OCI-LY7 (cell line): ENCODE measurements at regions not wholly inside any gene's neighbourhood (a gene's known extent, or its start where the extent isn't known, plus 50 kb on each side); places are given as distances from the start of the nearest gene placed in this dataset.

ENCODE experiments used
- BruUV-seq: library from RNA; stranded (reverse); fragments of 400-500 nt; replicated peaks from 2 replicates; lab custom pipeline; 2021; lab: Mats Ljungman, UMichigan
- CTCF ChIA-PET: fragments of 300-600 bp; sonication (Branson Sonifier 250); formaldehyde crosslinking; loops from one replicate; lab custom pipeline; 2022; ENCODE audit warnings: antibody characterized with exemption; ENCODE audit not compliant: unreplicated experiment; lab: Charles Lee
- POLR2A ChIA-PET: fragments of 300-600 bp; sonication (Branson Sonifier 250); formaldehyde crosslinking; loops from one replicate; lab custom pipeline; 2022; ENCODE audit warnings: antibody characterized with exemption; lab: Charles Lee
- DNase-seq: peaks from one replicate; pipeline ENCODE4 v3.0.0-alpha.2; 2015; ENCODE audit warnings: low spot score
- H2AFZ ChIP-seq: fragments of 200-600 bp; sonication (generic), shearing (Covaris generic); 2 replicates; pipeline ENCODE4 v1.6.1; 2014; ENCODE audit warnings: mild to moderate bottlenecking, antibody characterized with exemption, low read length, moderate library complexity
- H3K27ac ChIP-seq: fragments of 200-600 bp; sonication (generic); 2 replicates; pipeline ENCODE4 v1.5.1; 2014; ENCODE audit warnings: mixed run types, low read depth, mild to moderate bottlenecking, moderate library complexity, low read length, inconsistent platforms; ENCODE audit not compliant: poor library complexity, severe bottlenecking
- H3K36me3 ChIP-seq: fragments of 200-600 bp; sonication (generic); 2 replicates; pipeline ENCODE4 v1.6.1; 2014; ENCODE audit warnings: mild to moderate bottlenecking, antibody characterized with exemption, low read length, moderate library complexity, mixed read lengths; ENCODE audit not compliant: insufficient read depth
- H3K4me1 ChIP-seq: fragments of 200-600 bp; sonication (generic); 2 replicates; pipeline ENCODE4 v1.5.1; 2014; ENCODE audit warnings: mild to moderate bottlenecking, low read length; ENCODE audit not compliant: insufficient read depth, poor library complexity, severe bottlenecking
- H3K4me2 ChIP-seq: fragments of 200-600 bp; sonication (generic); 2 replicates; pipeline ENCODE4 v1.6.1; 2014; ENCODE audit warnings: mild to moderate bottlenecking, low read length
- H3K4me3 ChIP-seq: fragments of 200-600 bp; sonication (generic); 2 replicates; pipeline ENCODE4 v1.5.1; 2014; ENCODE audit warnings: mild to moderate bottlenecking, low read depth, low read length; ENCODE audit not compliant: poor library complexity, severe bottlenecking
- H3K79me2 ChIP-seq: fragments of 200-600 bp; sonication (generic); 2 replicates; pipeline ENCODE4 v1.6.1; 2016; ENCODE audit warnings: low read depth, mild to moderate bottlenecking, low read length, moderate library complexity, mixed read lengths; ENCODE audit not compliant: insufficient read depth
- H3K9me2 ChIP-seq: fragments of 200-600 bp; sonication (generic); 2 replicates; pipeline ENCODE4 v1.6.1; 2016; ENCODE audit warnings: mild to moderate bottlenecking, low read length, mixed read lengths; ENCODE audit not compliant: insufficient read depth
- H3K9me3 ChIP-seq: fragments of 200-600 bp; sonication (generic); 2 replicates; pipeline ENCODE4 v1.6.1; 2014; ENCODE audit warnings: mild to moderate bottlenecking, mixed run types, low read length, mixed read lengths
- H4K20me1 ChIP-seq: fragments of 200-600 bp; sonication (generic); 2 replicates; pipeline ENCODE4 v1.6.1; 2014; ENCODE audit warnings: mild to moderate bottlenecking, antibody characterized with exemption, low read length, moderate library complexity, mixed read lengths; ENCODE audit not compliant: insufficient read depth
- EZH2phosphoT487 ChIP-seq: fragments of 200-600 bp; sonication (generic); IDR thresholded peaks from 2 replicates; pipeline ENCODE4 v1.6.1; 2018; ENCODE audit warnings: low read depth, borderline replicate concordance, mild to moderate bottlenecking, mixed run types, antibody characterized with exemption, low read length, moderate library complexity, mixed read lengths
- intact Hi-C: fragments of 100-400 bp; cut with micrococcal nuclease; formaldehyde crosslinking; loops from one replicate; pipeline ENCODE4 v1.10.0; 2022; ENCODE audit not compliant: unreplicated experiment
- TF ChIP-seq, protein P1 (sequence below): fragments of 200-600 bp; sonication (generic); conservative IDR thresholded peaks from 2 replicates; pipeline ENCODE4 v1.5.1; 2014; ENCODE audit warnings: mild to moderate bottlenecking, antibody characterized with exemption, low read length, moderate library complexity, mixed read lengths

- BruUV-seq: no TSS peak
- no peaks in the 10 kb centered on the region for H4K20me1 ChIP-seq
- no peak overlapping the region for H3K4me3 ChIP-seq
- no peaks in the 10 kb centered on the region for H3K4me1 ChIP-seq
- no peak overlapping the region for H3K4me2 ChIP-seq
- H3K9me2 ChIP-seq: no peaks in the 10 kb centered on the region
- ChIA-PET POLR2A (no interaction called here), CTCF (no interaction called here)
- intact Hi-C loops: no loop called here
- TF ChIP-seq, protein P1, sequence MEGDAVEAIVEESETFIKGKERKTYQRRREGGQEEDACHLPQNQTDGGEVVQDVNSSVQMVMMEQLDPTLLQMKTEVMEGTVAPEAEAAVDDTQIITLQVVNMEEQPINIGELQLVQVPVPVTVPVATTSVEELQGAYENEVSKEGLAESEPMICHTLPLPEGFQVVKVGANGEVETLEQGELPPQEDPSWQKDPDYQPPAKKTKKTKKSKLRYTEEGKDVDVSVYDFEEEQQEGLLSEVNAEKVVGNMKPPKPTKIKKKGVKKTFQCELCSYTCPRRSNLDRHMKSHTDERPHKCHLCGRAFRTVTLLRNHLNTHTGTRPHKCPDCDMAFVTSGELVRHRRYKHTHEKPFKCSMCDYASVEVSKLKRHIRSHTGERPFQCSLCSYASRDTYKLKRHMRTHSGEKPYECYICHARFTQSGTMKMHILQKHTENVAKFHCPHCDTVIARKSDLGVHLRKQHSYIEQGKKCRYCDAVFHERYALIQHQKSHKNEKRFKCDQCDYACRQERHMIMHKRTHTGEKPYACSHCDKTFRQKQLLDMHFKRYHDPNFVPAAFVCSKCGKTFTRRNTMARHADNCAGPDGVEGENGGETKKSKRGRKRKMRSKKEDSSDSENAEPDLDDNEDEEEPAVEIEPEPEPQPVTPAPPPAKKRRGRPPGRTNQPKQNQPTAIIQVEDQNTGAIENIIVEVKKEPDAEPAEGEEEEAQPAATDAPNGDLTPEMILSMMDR: no peak
- no peak for TF ChIP-seq EZH2phosphoT487
- no peak overlapping the region for H3K27ac ChIP-seq
- H3K36me3 ChIP-seq: no peaks in the 10 kb centered on the region
- H2AFZ ChIP-seq: no peak overlapping the region
- no peaks in the 10 kb centered on the region for H3K79me2 ChIP-seq
- no peak for DNase-seq
- H3K9me3 ChIP-seq: no peaks in the 10 kb centered on the region
These were observed 953.4 kb downstream of the ZPLD1 start for GRCh38 chr3:103388214-103388613.

- intact Hi-C loops: no loop called here
- TF ChIP-seq, protein P1: no peak
- no peak for TF ChIP-seq EZH2phosphoT487
- no peaks in the 10 kb centered on the region for H3K79me2 ChIP-seq
- no TSS peak for BruUV-seq
- ChIA-PET POLR2A (interaction anchor here (0.9 kb wide), 1 partner anchor 15 kb away, joined by 3 read pairs; no protein-coding TSS in a partner anchor), CTCF (no interaction called here)
- no peak overlapping the region for H3K27ac ChIP-seq
- no peaks in the 10 kb centered on the region for H3K9me3 ChIP-seq
- H4K20me1 ChIP-seq: no peaks in the 10 kb centered on the region
- no peaks in the 10 kb centered on the region for H3K36me3 ChIP-seq
- DNase-seq: no peak
- H3K4me3 ChIP-seq: no peak overlapping the region
- no peaks in the 10 kb centered on the region for H3K4me1 ChIP-seq
- no peak overlapping the region for H3K4me2 ChIP-seq
- H2AFZ ChIP-seq: no peak overlapping the region
- H3K9me2 ChIP-seq: no peaks in the 10 kb centered on the region
These were observed 954.5 kb downstream of the ZPLD1 start for GRCh38 chr3:103389356-103389755.

- Histone ChIP-seq H4K20me1 (no peaks in the 10 kb centered on the region), H3K9me2 (no peaks in the 10 kb centered on the region), H2AFZ (no peak overlapping the region), H3K4me1 (no peaks in the 10 kb centered on the region), H3K27ac (no peak overlapping the region), H3K9me3 (no peaks in the 10 kb centered on the region), H3K36me3 (no peaks in the 10 kb centered on the region), H3K79me2 (no peaks in the 10 kb centered on the region), H3K4me3 (no peak overlapping the region), H3K4me2 (no peak overlapping the region)
- DNase-seq: no peak
- ChIA-PET CTCF (no interaction called here), POLR2A (no interaction called here)
- intact Hi-C loops: no loop called here
- TF ChIP-seq, protein P1: no peak
- no peak for TF ChIP-seq EZH2phosphoT487
- BruUV-seq: no TSS peak
These were observed 958.8 kb downstream of the ZPLD1 start for GRCh38 chr3:103393395-103394186.
